ENCODE measurements at regions not wholly inside any gene's neighbourhood (a gene's known extent, or its start where the extent isn't known, plus 50 kb on each side); places are given as distances from the start of the nearest gene placed in this dataset.
"Not testable (repeated sequence)": the region's sequence is repeated elsewhere in the genome, so short reads cannot be mapped to it uniquely, and the experiment has no call there.

DNA sequence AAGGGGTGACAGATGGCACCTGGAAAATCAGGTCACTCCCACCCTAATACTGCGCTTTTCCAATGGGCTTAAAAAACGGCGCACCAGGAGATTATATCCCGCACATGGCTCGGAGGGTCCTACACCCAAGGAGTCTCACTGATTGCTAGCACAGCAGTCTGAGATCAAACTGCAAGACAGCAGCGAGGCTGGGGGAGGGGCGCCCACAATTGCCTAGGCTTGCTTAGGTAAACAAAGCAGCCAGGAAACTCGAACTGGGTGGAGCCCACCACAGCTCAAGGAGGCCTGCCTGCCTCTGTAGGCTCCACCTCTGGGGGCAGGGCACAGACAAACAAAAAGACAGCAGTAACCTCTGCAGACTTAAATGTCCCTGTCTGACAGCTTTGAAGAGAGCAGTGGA, 205.7 kb upstream of the HTR1E start:
- DNase-seq (ENCODE audit: low read depth) = not testable (repeated sequence)

DNA sequence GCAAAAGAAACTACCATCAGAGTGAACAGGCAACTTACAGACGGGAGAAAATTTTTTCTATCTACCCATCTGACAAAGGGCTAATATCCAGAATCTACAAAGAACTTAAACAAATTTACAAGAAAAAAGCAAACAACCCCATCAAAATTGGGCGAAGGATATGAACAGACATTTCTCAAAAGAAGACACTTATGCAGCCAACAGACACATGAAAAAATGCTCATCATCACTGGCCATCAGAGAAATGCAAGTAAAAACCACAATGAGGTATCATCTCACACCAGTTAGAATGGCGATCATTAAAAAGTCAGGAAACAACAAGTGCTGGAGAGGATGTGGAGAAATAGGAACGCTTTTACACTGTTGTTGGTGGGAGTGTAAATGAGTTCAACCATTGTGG, 206.6 kb upstream of the HTR1E start:
- not testable (repeated sequence) for DNase-seq (ENCODE audit: low read depth)

DNA sequence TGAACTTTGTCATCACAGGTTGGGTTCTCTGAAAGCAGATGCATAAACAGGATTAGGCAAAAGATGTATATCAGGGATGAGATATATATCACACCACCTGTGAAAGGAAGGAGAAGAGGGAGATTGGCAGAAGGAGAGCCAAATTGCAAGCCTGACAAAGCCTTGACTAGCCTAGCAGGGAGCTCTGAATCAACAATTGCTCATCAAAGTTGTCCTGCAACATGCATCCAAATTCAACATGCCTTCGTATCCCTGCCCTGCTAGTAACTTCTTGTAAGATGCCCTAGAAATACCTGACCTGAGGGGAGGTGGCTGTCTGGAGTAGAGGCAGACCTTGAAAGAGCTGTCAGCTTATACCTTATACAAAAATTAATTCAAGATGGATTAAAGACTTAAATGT, 207.1 kb upstream of the HTR1E start:
- DNase-seq (ENCODE audit: low read depth) = no peak

DNA sequence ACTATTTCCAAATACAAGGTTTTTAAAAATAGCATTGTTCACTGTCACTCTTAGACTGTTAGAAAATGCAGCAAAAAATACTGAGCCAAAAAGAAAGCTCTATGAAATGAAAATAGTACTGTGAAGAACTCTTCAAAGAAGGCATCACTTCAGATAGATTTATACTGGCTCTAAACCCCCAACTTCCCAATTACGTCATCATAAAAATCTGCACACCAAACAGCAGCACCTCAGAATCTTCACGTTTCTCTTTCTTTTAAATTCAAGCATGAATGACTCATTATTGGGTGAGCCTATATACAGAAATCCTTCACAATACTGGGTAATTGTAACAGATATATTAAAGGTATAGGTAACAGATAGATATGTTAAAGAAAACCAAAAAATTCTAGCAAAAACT, 208.4 kb upstream of the HTR1E start:
- no peak for DNase-seq (ENCODE audit: low read depth)

DNA sequence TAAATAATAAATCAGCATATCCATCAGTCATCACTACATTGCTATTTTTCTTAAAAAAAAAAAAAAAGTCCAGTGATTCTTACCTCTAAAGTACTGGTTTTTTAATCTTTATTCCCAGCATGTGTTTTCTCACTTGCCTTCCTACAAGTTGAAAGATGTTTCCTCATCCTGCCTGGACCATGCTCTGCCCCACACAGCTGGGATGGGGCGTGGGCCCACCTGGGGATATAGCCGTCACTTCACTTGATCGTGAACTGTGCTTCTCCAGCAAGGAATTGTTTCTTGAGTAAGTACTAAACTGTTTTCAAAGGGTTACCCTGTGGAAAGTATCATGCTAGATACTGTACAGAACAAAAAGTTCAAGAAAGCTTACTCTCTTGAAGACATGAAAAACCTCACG, 212.6 kb upstream of the HTR1E start:
- DNase-seq (ENCODE audit: low read depth) = no peak

DNA sequence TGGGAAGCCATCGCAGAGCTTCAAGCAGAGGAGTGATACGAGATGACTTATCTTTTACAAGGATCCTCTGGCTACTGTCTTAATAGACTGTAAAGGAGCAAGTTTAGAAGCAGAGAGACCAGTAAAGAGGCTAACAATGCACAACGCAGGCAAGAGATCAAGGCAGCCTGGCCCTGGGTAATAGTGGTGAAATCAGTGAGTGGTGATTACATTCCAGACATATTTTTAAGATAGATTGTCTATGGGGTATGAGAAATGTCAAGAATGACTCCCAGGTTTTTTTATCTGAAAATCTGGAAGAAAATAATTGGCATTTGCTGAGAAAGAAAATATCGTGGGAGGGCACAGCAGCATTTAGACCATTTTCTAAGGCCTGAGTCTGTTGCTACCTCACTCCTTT, 213.6 kb upstream of the HTR1E start:
- DNase-seq (ENCODE audit: low read depth) = no peak

DNA sequence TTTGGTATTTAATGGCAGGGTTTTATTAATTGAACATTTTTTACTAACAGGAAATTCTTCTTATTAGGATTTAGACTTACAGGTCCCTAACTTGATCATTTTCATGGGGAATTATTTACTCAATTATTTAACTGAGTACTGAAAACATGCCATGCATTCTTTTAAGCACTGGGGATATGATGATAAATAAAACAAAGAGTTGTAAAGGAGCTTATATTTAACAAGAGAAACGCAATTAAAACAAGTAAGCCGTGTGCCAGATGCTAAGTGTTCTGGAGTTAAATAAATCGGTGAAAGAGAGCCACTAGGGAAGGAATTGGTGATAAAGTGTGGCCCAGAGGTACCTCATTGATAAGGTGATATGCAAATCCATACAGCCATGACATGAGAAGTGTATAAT, 214.2 kb upstream of the HTR1E start:
- no peak for DNase-seq (ENCODE audit: low read depth)

DNA sequence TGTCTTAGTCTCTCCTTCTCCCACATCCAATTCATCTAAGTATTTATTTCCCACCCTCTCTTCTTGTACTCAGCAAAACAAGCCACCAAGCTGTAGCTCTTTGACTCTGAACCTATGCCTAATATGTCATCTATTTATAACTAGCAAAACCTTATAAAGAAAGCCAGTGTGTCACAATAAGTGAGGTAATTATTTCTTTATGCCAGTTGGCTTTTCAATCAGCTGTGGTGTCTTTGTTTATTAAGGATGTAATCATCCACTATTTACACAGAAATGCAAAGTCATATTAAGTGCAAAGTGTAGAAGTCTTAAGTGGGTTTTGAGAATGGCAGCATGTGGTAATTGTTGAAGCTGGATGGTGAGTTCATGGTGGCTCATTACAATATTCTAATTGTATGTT, 215.2 kb upstream of the HTR1E start:
- no peak for DNase-seq (ENCODE audit: low read depth)

DNA sequence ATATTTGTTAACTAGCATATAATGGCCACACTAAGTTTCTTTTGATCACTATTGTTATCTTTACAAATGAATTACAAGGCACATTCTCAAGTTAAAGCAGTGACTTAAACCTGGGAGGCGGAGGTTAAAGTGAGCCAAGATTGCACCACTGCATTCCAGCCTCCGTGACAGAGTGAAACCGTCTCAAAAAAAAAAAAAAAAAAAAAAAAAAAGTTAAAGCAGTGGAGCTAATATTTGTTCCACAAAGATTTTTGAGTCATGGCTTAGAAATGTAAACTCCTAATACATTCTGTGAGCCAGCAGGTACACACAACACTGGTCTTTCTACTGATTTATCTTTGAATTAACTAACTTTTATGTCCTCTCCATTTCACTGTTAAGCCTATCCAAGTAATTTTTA, 221.7 kb upstream of the HTR1E start:
- DNase-seq (ENCODE audit: low read depth) = no peak

DNA sequence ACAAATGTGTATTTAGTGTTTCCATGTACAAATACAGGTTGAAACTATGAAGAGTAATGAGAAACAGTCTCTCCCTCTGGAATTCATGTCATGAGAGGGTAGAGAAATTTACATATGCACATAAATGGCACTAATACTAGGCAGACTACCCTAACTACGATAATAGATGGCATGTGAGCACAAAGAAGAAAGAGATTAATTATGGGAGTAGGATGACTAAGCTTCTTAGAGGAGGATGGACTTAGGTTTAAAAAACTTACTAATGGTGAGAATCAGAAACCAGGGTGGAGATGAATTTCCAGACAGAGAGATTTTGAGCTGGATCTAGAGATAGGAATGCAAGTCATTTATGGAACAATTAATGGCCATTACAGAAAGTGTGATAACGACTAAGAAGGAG, 225.3 kb upstream of the HTR1E start:
- DNase-seq (ENCODE audit: low read depth) = no peak

DNA sequence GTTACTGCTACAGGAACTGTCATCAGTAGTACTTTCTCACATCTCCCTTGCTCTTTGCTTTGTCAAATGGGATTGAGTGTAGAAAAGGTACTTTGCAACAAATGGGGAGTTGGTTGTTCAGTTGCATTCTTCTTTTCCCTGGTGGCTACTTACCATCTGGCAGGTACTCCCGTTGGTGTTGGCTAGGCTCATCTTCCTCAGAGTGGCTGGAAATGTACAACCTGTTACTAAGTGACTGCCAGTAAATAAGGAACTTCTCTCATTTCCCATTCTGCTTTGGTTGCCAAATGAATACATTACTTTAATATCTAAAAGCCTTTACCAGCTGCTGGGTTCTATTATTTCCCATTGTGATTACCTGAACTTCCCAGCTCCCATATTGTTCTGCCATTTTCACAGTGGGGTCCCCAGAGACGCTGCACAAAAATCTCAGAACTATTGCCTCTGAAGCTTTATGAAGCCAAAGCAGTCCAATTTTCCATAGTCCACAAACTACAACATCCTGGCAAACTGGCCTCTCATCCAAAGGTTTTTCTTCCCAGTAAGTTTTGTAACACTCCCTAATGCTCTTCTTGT, 229.7 kb upstream of the HTR1E start:
- DNase-seq (ENCODE audit: low read depth) = no peak

DNA sequence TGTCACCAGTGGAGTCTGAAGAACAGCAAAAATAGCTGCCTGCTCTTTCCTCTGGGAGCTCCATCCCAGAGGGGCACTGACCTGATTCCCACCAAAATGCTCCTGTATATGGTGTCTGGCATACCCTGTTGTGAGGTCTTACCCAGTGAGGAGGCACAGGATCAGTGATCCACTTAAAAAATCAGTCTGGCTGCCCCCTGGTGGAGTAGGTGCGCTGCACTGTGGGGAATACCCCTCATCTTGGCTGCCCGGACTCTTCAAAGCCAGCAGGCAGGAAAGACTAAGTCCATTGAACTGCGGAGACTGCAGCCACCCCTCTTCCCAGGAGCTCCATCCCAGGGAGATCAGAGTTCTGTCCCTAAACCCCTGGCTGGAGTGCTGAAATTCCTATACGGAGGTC, 230.9 kb upstream of the HTR1E start:
- DNase-seq (ENCODE audit: low read depth) = no peak

DNA sequence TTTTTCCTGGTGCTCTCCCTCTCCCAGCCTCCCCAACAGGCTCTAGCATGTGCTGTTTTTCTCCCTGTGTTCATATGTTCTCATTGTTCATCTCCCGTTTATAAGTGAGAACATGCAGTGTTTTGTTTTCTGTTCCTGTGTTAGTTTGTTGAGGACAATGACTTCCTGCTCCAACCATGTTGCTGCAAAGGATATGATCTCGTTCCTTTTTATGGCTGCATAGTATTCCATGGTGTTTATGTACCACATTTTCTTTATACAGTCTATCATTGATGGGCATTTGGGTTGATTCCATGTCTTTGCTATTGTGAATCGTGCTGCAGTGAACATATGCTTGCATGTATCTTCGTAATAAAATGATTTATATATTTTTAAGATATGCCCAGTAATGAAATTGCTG, 236.1 kb upstream of the HTR1E start:
- DNase-seq (ENCODE audit: low read depth) = not testable (repeated sequence)

DNA sequence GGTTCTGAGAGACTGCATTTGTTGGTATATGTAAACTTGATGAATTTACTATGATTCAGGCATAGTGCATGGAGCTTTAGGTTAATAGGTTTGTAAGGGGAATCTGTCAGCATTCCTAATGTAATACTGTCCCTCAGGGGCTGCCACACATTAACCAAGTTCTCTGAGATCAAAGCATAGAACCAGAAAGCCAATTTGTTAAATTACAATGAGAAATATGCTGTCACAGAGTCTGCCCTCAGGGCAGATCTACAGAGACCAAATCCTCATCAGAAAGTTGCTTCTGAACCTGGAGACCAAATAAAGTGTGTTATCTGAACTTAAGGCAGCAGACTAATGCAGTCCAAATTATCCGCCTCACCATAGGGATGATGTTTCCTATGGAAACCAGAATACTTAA, 250.8 kb upstream of the HTR1E start:
- DNase-seq (ENCODE audit: low read depth) = no peak

DNA sequence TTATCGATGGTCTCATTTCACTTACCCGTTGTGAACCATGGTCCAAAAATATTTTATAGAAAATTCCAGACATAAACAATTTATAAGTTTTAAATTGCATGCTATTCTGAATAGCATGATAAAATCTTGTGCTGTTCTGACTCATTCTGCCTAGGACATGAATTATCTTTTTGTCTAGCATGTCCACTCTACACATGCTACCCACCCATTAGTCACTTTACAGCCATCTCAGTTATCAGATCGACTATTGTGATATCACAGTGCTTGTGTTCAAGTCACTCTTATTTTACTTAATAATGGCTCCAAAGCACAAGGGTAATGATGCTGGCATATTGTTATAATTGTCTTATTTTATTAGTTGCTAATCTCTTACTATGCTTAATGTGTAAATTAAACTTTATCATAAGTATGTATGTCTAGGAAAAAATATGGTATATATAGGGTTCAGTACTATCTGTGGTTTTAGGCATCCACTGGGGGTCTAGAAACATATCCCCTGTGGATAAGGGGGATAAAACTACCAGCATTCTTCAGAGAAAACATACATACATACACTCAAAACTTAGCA, 252.0 kb upstream of the HTR1E start:
- DNase-seq (ENCODE audit: low read depth) = no peak

DNA sequence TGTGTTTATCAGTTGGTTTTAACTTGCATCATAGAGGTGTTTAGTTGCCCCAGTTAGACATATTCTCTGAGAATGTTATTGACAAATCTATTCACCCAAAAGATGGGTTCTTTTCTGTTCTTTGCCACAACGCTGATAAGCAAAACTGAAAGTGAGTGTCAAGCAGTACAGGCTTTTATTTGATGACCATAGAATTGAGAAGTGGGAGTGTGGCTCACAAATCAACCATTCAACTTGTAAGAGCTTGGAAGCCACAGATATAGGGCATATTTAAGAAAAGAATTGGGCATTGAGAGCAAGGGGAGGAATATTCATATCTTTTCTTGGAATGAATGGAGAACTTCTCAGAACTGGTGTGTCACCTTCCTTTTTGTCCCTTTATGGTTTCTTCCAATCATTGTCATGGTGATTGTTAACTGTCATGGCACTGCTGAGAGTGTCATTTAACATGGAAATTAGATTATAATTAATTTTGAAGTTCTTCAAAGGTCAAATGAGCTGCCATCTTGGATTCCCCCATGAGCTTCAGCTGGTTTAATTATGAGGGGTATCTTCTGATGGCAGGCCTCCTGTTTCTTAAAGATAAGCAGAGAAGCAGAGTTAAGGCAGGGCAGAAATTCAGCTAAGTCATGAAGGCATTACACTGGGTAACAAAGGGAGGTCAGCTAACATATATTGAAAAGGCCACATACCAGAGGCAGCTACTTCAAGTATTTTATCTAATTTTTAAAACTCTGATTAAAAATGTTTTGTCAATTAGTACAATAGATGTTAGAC, 254.0 kb upstream of the HTR1E start:
- no peak for DNase-seq (ENCODE audit: low read depth)

DNA sequence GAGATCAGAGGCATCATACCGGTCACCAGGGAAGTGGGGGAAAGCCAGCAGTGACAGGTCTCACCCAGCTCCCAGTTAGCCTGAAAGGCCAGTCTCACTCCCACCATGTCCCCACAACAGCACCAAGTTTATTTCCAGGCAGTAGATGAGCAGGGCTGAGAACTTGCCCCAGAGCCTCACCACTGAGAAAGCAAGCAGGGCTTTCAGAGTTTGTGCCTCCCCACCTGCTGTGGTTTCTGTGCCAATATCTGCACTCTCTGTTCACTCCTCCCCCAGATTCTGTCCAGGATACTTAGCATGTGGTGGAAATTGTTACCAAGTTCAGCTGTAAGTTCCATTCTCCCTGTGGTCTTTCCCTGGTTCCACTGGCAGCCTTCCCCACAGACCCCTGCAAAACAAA, 255.0 kb upstream of the HTR1E start:
- DNase-seq (ENCODE audit: low read depth) = no peak

DNA sequence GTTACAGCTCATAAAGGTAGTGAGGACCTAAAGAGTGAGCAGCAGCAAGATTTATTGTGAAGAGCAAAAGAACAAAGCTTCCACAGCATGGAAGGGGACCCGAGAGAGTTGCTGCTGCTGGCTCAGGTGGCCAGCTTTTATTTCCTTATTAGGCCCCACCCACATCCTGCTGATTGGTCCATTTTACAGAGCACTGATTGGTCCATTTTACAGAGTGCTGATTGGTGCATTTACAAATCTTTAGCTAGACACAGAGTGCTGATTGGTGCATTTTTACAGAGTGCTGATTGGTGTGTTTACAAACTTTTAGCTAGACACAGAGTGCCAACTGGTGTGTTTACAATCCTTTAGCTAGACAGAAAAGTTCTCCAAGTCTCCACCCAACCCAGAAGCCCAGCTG, 256.2 kb upstream of the HTR1E start:
- DNase-seq (ENCODE audit: low read depth) = not testable (repeated sequence)

DNA sequence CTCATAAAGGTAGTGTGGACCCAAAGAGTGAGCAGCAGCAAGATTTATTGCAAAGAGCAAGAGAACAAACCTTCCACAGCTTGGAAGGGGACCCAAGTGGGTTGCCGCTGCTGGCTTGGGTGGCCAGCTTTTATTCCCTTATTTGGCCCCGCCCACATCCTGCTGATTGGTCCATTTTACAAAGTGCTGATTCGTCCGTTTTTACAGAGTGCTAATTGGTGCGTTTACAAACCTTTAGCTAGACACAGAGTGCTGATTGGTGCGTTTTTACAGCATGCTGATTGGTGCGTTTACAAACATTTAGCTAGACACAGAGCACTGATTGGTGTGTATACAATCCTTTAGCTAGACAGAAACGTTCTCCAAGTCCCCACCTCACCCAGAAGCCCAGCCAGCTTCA, 265.2 kb upstream of the HTR1E start:
- not testable (repeated sequence) for DNase-seq (ENCODE audit: low read depth)

DNA sequence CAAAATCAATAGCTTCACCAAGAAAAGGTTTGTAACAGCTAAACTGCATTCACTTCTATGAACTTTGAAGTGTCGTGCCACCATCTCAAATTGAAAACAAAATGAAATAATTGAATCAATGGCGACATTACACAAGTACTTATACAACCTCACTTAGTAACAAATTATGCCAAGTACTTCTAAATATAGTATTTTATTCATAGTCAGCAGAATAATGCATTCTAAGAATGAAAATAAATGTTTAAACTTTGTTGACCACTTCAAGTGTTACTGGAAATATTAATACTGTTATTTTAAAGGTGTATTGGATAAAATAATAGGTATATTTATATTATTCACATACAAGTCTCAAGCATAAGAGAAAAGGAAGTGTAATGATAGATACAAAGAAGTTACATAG, 280.1 kb upstream of the HTR1E start:
- no peak for DNase-seq (ENCODE audit: low read depth)

DNA sequence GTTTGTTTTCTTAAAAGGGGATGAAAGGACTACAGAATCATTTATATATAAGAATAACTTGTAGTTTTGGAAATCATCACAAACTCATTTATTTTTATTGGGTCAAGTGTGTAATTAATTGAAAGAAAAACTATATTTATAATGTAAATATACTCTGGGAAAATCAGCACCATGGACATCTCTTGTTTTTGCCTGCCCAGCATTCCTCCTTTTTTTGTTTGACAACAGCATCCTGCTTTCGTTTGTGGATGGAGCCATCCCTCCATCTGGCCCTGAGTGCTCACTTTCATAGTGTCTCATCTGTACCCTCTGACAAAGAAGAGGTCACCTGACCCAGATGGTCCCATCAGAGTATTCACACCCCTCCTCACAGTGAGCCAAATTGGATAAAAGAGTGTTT, 308.2 kb upstream of the HTR1E start:
- DNase-seq (ENCODE audit: low read depth) = no peak

DNA sequence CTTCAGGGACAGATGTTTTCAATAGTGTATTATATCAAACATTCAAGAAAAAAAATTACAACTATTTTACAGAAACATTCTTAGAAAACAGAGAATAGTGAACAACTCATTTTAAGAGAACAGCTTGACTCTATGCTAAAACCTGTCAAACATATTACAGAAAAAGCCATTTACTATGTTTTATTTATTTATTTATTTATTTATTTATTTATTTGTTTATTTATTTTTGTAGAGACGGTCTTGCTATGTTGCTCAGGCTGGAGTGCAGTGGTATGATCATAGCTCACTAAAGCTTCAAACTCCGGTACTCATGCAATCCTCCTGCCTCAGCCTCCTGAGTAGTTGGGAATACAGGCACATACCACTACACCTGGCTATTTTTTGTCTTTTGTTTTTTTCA, 317.9 kb upstream of the HTR1E start:
- no peak for DNase-seq (ENCODE audit: low read depth)

DNA sequence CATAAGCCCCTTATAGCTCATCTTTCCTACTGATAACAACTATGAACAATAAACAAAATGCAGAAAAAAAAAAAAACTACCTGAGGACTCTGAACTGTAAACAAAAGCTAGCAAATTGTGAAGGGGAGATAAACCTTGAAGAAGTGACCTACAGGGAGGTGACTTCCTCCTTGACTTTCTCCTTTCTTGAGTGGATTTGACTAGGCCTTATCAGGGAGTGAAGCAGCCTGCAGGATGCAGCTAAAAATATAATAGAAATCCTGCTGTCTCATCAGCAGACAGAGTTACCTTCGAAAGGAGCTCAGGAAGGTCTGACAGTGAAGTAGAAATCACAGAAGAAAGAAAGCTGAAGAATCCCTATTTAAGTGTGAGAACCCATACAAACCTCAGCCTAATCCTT, 322.0 kb upstream of the HTR1E start:
- DNase-seq (ENCODE audit: low read depth) = no peak

Data from GM04503 (cell line).